ENCODE measurements at regions not wholly inside any gene's neighbourhood (a gene's known extent, or its start where the extent isn't known, plus 50 kb on each side); places are given as distances from the start of the nearest gene placed in this dataset.

DNA sequence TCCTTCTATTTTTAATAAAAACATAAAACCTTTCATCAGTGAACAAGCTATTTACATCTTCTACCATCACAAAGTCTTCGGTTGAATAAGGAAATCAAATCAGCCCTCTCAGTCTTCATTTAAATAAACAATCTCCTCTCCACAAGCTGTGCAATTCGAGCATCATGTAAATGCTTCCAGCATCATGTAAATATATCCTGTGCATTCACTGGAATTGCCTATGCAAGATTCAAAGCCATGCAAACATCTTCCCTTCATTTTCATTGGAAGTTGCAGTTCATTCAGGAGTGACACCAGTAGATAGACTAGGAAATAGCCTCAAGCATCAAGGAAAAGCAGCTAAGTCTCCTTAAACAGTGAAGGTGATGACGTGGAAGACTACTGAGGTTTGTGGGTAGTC lies 77.7 kb upstream of the PCDH19 start:
- TF ChIP-seq, protein P1, sequence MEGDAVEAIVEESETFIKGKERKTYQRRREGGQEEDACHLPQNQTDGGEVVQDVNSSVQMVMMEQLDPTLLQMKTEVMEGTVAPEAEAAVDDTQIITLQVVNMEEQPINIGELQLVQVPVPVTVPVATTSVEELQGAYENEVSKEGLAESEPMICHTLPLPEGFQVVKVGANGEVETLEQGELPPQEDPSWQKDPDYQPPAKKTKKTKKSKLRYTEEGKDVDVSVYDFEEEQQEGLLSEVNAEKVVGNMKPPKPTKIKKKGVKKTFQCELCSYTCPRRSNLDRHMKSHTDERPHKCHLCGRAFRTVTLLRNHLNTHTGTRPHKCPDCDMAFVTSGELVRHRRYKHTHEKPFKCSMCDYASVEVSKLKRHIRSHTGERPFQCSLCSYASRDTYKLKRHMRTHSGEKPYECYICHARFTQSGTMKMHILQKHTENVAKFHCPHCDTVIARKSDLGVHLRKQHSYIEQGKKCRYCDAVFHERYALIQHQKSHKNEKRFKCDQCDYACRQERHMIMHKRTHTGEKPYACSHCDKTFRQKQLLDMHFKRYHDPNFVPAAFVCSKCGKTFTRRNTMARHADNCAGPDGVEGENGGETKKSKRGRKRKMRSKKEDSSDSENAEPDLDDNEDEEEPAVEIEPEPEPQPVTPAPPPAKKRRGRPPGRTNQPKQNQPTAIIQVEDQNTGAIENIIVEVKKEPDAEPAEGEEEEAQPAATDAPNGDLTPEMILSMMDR (IDR thresholded peaks at IDR 0.05), result no peak
- TF ChIP-seq EZH2phosphoT487 (IDR thresholded peaks at IDR 0.05) (no peak), EZH2 (IDR thresholded peaks at IDR 0.05) (no peak)
- Histone ChIP-seq H3K27ac (no peak overlapping the region), H2AFZ (replicated peaks) (no peak overlapping the region), H3K4me2 (no peak overlapping the region), H3K4me3 (no peak overlapping the region), H3K4me1 (no peaks in the 10 kb centered on the region), H3K9me3 (ENCODE audit: low read depth) (no peaks in the 10 kb centered on the region), H4K20me1 (ENCODE audit: low read depth) (no peaks in the 10 kb centered on the region), H3F3A (ENCODE audit: low read depth) (no peaks in the 10 kb centered on the region), H3K27me3 (no peaks in the 10 kb centered on the region), H3K36me3 (no peaks in the 10 kb centered on the region), H3K79me2 (ENCODE audit: low read depth) (no peaks in the 10 kb centered on the region), H3K9ac (no peak overlapping the region)
- no peak overlapping the region for H3K4me3 Mint-ChIP-seq
- H3K4me1 Mint-ChIP-seq, result no peaks in the 10 kb centered on the region
- no peaks in the 10 kb centered on the region for H3K36me3 Mint-ChIP-seq
- no peaks in the 10 kb centered on the region for H3K9me3 Mint-ChIP-seq
- no peak overlapping the region for H3K27ac Mint-ChIP-seq
- no peak for DNase-seq (ENCODE audit: low spot score)
- no peaks in the 10 kb centered on the region for H3K27me3 Mint-ChIP-seq (ENCODE audit: insufficient read depth, low read depth)

DNA sequence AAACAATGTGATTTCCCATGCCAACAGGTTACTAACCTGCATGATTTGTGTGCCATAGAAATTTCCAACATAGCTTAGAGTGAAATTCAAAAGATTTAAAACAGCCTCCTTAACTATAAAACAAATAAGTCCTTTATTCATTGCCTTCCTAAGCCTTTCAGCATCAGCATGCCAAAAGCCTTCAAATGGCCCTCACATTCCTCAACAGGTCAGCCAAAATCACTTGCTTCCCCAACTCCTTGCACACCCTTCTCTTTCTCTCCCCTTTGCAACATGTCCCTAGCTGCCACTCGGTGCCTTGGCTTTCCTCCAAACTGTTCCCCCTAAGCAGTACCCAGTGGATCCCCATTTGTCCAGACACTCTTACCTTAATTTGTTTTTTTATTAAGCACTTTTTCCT lies 74.9 kb upstream of the PCDH19 start:
- Mint-ChIP-seq H3K27me3 (ENCODE audit: insufficient read depth, low read depth) (no peaks in the 10 kb centered on the region), H3K4me1 (no peaks in the 10 kb centered on the region)

DNA sequence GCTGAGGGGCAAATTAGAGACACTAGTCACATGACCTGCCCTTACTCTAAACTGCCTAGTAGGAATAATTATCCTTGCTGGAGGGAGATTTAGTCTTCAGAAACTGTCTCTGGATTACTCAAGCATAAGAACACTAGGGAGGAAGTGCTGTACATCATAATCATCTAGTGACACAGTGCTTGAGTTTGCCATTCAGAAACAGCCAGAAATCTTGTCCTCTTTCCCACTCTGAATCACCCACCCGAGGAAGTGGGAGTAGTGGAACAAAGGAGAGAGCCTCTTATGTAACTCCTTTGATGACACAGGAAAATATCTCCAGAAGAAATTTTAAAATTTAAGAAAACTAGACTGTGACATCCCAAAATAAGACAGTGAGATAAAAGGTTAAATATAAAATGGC lies 69.3 kb upstream of the PCDH19 start:
- Histone ChIP-seq H3K4me3 (no peak overlapping the region), H4K20me1 (ENCODE audit: low read depth) (no peaks in the 10 kb centered on the region), H3K27me3 (no peaks in the 10 kb centered on the region), H3K9ac (no peak overlapping the region), H3K4me2 (no peak overlapping the region), H3K9me3 (ENCODE audit: low read depth) (no peaks in the 10 kb centered on the region), H3F3A (ENCODE audit: low read depth) (no peaks in the 10 kb centered on the region), H3K4me1 (no peaks in the 10 kb centered on the region), H3K36me3 (no peaks in the 10 kb centered on the region), H3K79me2 (ENCODE audit: low read depth) (no peaks in the 10 kb centered on the region), H3K27ac (no peak overlapping the region), H2AFZ (replicated peaks) (no peak overlapping the region)
- TF ChIP-seq EZH2phosphoT487 (IDR thresholded peaks at IDR 0.05) (no peak), EZH2 (IDR thresholded peaks at IDR 0.05) (no peak)
- TF ChIP-seq, protein P1 (IDR thresholded peaks at IDR 0.05), result no peak
- H3K9me3 Mint-ChIP-seq, result no peaks in the 10 kb centered on the region
- no peaks in the 10 kb centered on the region for H3K36me3 Mint-ChIP-seq
- H3K4me1 Mint-ChIP-seq, result peaks cover 20% of the 10 kb centered on the region
- H3K4me3 Mint-ChIP-seq, result no peak overlapping the region
- no peak overlapping the region for H3K27ac Mint-ChIP-seq
- H3K27me3 Mint-ChIP-seq (ENCODE audit: insufficient read depth, low read depth), result no peaks in the 10 kb centered on the region
- DNase-seq (ENCODE audit: low spot score), result no peak

More for the DNA sequence above, 74.9 kb upstream of the PCDH19 start:
- H3K4me3 ChIP-seq, result no peak overlapping the region
- no peaks in the 10 kb centered on the region for H3K27me3 ChIP-seq
- no peak overlapping the region for H3K27ac ChIP-seq
- DNase-seq (ENCODE audit: low spot score), result no peak
- no peaks in the 10 kb centered on the region for H3K36me3 ChIP-seq
- TF ChIP-seq EZH2 (IDR thresholded peaks at IDR 0.05) (no peak), EZH2phosphoT487 (IDR thresholded peaks at IDR 0.05) (no peak)
- TF ChIP-seq, protein P1 (IDR thresholded peaks at IDR 0.05), result no peak
- H3F3A ChIP-seq (ENCODE audit: low read depth), result no peaks in the 10 kb centered on the region
- H3K9ac ChIP-seq, result no peak overlapping the region
- H3K9me3 ChIP-seq (ENCODE audit: low read depth), result no peaks in the 10 kb centered on the region
- Mint-ChIP-seq H3K9me3 (no peaks in the 10 kb centered on the region), H3K36me3 (no peaks in the 10 kb centered on the region), H3K27ac (no peak overlapping the region), H3K4me3 (no peak overlapping the region)
- no peaks in the 10 kb centered on the region for H4K20me1 ChIP-seq (ENCODE audit: low read depth)
- no peak overlapping the region for H2AFZ ChIP-seq (replicated peaks)
- no peak overlapping the region for H3K4me2 ChIP-seq
- H3K4me1 ChIP-seq, result no peaks in the 10 kb centered on the region
- H3K79me2 ChIP-seq (ENCODE audit: low read depth), result no peaks in the 10 kb centered on the region
